H9 (cell line): ENCODE measurements at regions not wholly inside any gene's neighbourhood (a gene's known extent, or its start where the extent isn't known, plus 50 kb on each side); places are given as distances from the start of the nearest gene placed in this dataset.

ENCODE experiments used
- DNase-seq: peaks from one replicate; pipeline ENCODE4 v3.0.0-alpha.2; 2017
- H2AFZ ChIP-seq: one replicate; pipeline ENCODE4 v1.6.1; 2013; ENCODE audit warnings: mild to moderate bottlenecking, low read length, control low read depth, moderate library complexity
- H2AK5ac ChIP-seq: 2 replicates; pipeline ENCODE4 v1.6.1; 2013; ENCODE audit warnings: low read length, control low read depth, mixed read lengths; ENCODE audit not compliant: insufficient read length
- H2BK120ac ChIP-seq: one replicate; pipeline ENCODE4 v1.6.1; 2013; ENCODE audit warnings: low read depth, mild to moderate bottlenecking, low read length, control low read depth, inconsistent platforms; ENCODE audit not compliant: poor library complexity, severe bottlenecking
- H2BK12ac ChIP-seq: 2 replicates; pipeline ENCODE4 v1.6.1; 2013; ENCODE audit warnings: low read length, control low read depth, mixed read lengths, low read depth; ENCODE audit not compliant: insufficient read length
- H2BK15ac ChIP-seq: 2 replicates; pipeline ENCODE4 v1.6.1; 2013; ENCODE audit warnings: low read depth, low read length, control low read depth
- H2BK20ac ChIP-seq: one replicate; pipeline ENCODE4 v1.6.1; 2013; ENCODE audit warnings: low read depth, mild to moderate bottlenecking, low read length, control low read depth, inconsistent platforms; ENCODE audit not compliant: poor library complexity, severe bottlenecking
- H2BK5ac ChIP-seq: 2 replicates; pipeline ENCODE4 v1.6.1; 2013; ENCODE audit warnings: low read length, control low read depth, mixed read lengths; ENCODE audit not compliant: insufficient read length
- H3K14ac ChIP-seq: 2 replicates; pipeline ENCODE4 v1.6.1; 2013; ENCODE audit warnings: low read length, control low read depth; ENCODE audit not compliant: insufficient read depth
- H3K18ac ChIP-seq: 2 replicates; pipeline ENCODE4 v1.6.1; 2013; ENCODE audit warnings: low read depth, mild to moderate bottlenecking, mixed read lengths, low read length, control low read depth; ENCODE audit not compliant: insufficient read length
- H3K23ac ChIP-seq: 2 replicates; pipeline ENCODE4 v1.6.1; 2013; ENCODE audit warnings: low read length, control low read depth, mixed read lengths, low read depth; ENCODE audit not compliant: insufficient read length
- H3K23me2 ChIP-seq: 2 replicates; pipeline ENCODE4 v1.6.1; 2013; ENCODE audit warnings: low read depth, mild to moderate bottlenecking, mixed read lengths, low read length, control low read depth; ENCODE audit not compliant: insufficient read length, poor library complexity, severe bottlenecking
- H3K27ac ChIP-seq: 2 replicates; pipeline ENCODE4 v1.5.1; 2013; ENCODE audit warnings: low read length, control low read depth, mixed read lengths, low read depth; ENCODE audit not compliant: insufficient read length
- H3K27me3 ChIP-seq: 2 replicates; pipeline ENCODE4 v1.6.1; 2013; ENCODE audit warnings: low read length, control low read depth, inconsistent platforms; ENCODE audit not compliant: insufficient read depth
- H3K4ac ChIP-seq: 2 replicates; pipeline ENCODE4 v1.6.1; 2013; ENCODE audit warnings: low read depth, mild to moderate bottlenecking, control low read depth, inconsistent platforms, low read length, moderate library complexity
- H3K4me1 ChIP-seq: 2 replicates; pipeline ENCODE4 v1.6.1; 2013; ENCODE audit warnings: low read length, control low read depth, inconsistent platforms; ENCODE audit not compliant: insufficient read depth
- H3K4me2 ChIP-seq: 2 replicates; pipeline ENCODE4 v1.6.1; 2013; ENCODE audit warnings: low read length, control low read depth, mixed read lengths; ENCODE audit not compliant: insufficient read length, insufficient read depth
- H3K56ac ChIP-seq: 2 replicates; pipeline ENCODE4 v1.6.1; 2013; ENCODE audit warnings: low read depth, mild to moderate bottlenecking, mixed read lengths, low read length, control low read depth; ENCODE audit not compliant: insufficient read length
- H3K79me1 ChIP-seq: 2 replicates; pipeline ENCODE4 v1.6.1; 2013; ENCODE audit warnings: low read depth, mild to moderate bottlenecking, moderate library complexity, low read length, control low read depth, inconsistent platforms; ENCODE audit not compliant: insufficient read depth, poor library complexity, severe bottlenecking
- H3K79me2 ChIP-seq: 2 replicates; pipeline ENCODE4 v1.6.1; 2013; ENCODE audit warnings: low read length, control low read depth, inconsistent platforms; ENCODE audit not compliant: insufficient read depth
- H3K9ac ChIP-seq: 2 replicates; pipeline ENCODE4 v1.6.1; 2013; ENCODE audit warnings: low read length, control low read depth, mixed read lengths; ENCODE audit not compliant: insufficient read length; ENCODE audit errors: extremely low read depth
- H3K9me3 ChIP-seq: one replicate; pipeline ENCODE4 v1.6.1; 2013; ENCODE audit warnings: low read depth, low read length, inconsistent platforms; ENCODE audit not compliant: control insufficient read depth
- H3T11ph ChIP-seq: one replicate; pipeline ENCODE4 v1.6.1; 2013; ENCODE audit warnings: mild to moderate bottlenecking, low read length, control low read depth, inconsistent platforms
- H4K20me1 ChIP-seq: one replicate; pipeline ENCODE4 v1.6.1; 2013; ENCODE audit not compliant: control insufficient read depth, insufficient read length, insufficient read depth
- H4K5ac ChIP-seq: 2 replicates; pipeline ENCODE4 v1.6.1; 2013; ENCODE audit warnings: low read depth, mild to moderate bottlenecking, mixed read lengths, low read length, control low read depth; ENCODE audit not compliant: insufficient read length
- H4K8ac ChIP-seq: replicated peaks from 2 replicates; pipeline ENCODE4 v1.6.1; 2013; ENCODE audit warnings: low read length, control low read depth, mixed read lengths, low read depth; ENCODE audit not compliant: insufficient read length
- H4K91ac ChIP-seq: 2 replicates; pipeline ENCODE4 v1.6.1; 2013; ENCODE audit warnings: low read depth, mild to moderate bottlenecking, moderate library complexity, mixed read lengths, low read length, control low read depth; ENCODE audit not compliant: insufficient read length
- H3K27ac Mint-ChIP-seq, 3 experiments: 2 replicates in 2 of 3; 3 replicates in 1 of 3; pipeline ENCODE4 v1.8.0; 2020 to 2021; ENCODE audit warnings: mixed read lengths in 3 of 3, mild to moderate bottlenecking in 1 of 3, moderate library complexity in 1 of 3
- H3K27me3 Mint-ChIP-seq: 2 replicates; pipeline ENCODE4 v1.8.0; 2021; ENCODE audit warnings: low read depth, mild to moderate bottlenecking, moderate library complexity, mixed read lengths
- H3K36me3 Mint-ChIP-seq, 3 experiments: 2 replicates in 2 of 3; 3 replicates in 1 of 3; pipeline ENCODE4 v1.8.0; 2020 to 2021; ENCODE audit warnings: low read depth in 3 of 3, mixed read lengths in 3 of 3; ENCODE audit not compliant: insufficient read depth in 1 of 3
- H3K4me1 Mint-ChIP-seq, 2 experiments: 2 replicates each; pipeline ENCODE4 v1.8.0; 2020; ENCODE audit warnings: mixed read lengths in 2 of 2
- H3K4me3 Mint-ChIP-seq, 2 experiments: 2 replicates in 1 of 2; 3 replicates in 1 of 2; pipeline ENCODE4 v1.8.0; 2020 to 2021; ENCODE audit warnings: mild to moderate bottlenecking in 2 of 2, mixed read lengths in 2 of 2, moderate library complexity in 1 of 2
- H3K9me3 Mint-ChIP-seq, 2 experiments: 2 replicates in 1 of 2; 3 replicates in 1 of 2; pipeline ENCODE4 v1.8.0; 2020; ENCODE audit warnings: mild to moderate bottlenecking in 2 of 2, mixed read lengths in 2 of 2, moderate library complexity in 1 of 2
- WGBS: extraction: QIAGEN DNeasy Blood & Tissue Kit; methylation state at CpG from one replicate; pipeline ENCODE4 v1.1.7; 2013; ENCODE audit warnings: missing lambda C conversion rate, low lambda C conversion rate, mixed read lengths; ENCODE audit not compliant: insufficient read length; ENCODE audit errors: extremely low coverage; 5-methylcytosine and 5-hydroxymethylcytosine counted together
- TF ChIP-seq, protein P1 (sequence below): fragments of 200-600 bp; sonication (generic); conservative IDR thresholded peaks from 3 replicates; pipeline ENCODE4 v1.8.0; 2021; ENCODE audit warnings: antibody characterized with exemption, mild to moderate bottlenecking

DNA sequence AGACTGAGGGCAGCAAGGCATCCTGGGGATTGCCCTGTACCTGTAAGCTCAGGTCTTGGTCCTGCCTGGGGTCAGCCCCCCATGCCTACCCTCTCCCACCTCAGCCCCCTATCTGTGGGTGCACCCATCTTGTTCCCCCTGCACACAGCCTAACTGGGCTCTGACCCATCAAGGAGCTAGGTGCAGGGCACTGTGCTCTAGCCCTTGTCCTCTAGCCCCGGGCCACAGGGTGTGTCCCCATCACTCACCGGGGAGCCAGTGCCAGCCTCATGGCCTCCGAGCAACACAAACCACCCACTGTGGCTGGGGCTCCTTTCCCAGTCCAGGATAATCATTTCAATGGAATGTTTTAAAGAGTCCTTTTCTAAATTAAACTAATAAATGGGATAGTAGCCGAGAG is 293.9 kb upstream of the PLET1 start:
- H3K36me3 Mint-ChIP-seq, result no peaks in the 10 kb centered on the region
- no peak overlapping the region for H3K9ac ChIP-seq

More for the DNA sequence above, 293.9 kb upstream of the PLET1 start:
- Histone ChIP-seq H2AK5ac (no peak overlapping the region), H2BK120ac (no peak overlapping the region), H4K8ac (no peak overlapping the region), H3K79me1 (no peaks in the 10 kb centered on the region), H2BK15ac (no peak overlapping the region), H3T11ph (no peak overlapping the region), H3K23ac (no peak overlapping the region), H3K18ac (no peak overlapping the region), H4K91ac (no peak overlapping the region), H4K20me1 (no peaks in the 10 kb centered on the region), H3K56ac (no peak overlapping the region), H3K27me3 (no peaks in the 10 kb centered on the region), H2BK20ac (no peak overlapping the region), H3K4me1 (no peaks in the 10 kb centered on the region), H3K79me2 (no peaks in the 10 kb centered on the region), H3K27ac (no peak overlapping the region), H3K9me3 (no peaks in the 10 kb centered on the region), H3K4ac (no peak overlapping the region), H3K4me2 (no peak overlapping the region), H2AFZ (no peak overlapping the region), H2BK5ac (no peak overlapping the region), H3K14ac (no peak overlapping the region), H4K5ac (no peak overlapping the region), H2BK12ac (no peak overlapping the region), H3K23me2 (no peaks in the 10 kb centered on the region)
- peaks cover 4 to 7% of the 10 kb centered on the region in 2 experiments; a peak in 3 of 4 replicates for H3K4me1 Mint-ChIP-seq
- TF ChIP-seq, protein P1, sequence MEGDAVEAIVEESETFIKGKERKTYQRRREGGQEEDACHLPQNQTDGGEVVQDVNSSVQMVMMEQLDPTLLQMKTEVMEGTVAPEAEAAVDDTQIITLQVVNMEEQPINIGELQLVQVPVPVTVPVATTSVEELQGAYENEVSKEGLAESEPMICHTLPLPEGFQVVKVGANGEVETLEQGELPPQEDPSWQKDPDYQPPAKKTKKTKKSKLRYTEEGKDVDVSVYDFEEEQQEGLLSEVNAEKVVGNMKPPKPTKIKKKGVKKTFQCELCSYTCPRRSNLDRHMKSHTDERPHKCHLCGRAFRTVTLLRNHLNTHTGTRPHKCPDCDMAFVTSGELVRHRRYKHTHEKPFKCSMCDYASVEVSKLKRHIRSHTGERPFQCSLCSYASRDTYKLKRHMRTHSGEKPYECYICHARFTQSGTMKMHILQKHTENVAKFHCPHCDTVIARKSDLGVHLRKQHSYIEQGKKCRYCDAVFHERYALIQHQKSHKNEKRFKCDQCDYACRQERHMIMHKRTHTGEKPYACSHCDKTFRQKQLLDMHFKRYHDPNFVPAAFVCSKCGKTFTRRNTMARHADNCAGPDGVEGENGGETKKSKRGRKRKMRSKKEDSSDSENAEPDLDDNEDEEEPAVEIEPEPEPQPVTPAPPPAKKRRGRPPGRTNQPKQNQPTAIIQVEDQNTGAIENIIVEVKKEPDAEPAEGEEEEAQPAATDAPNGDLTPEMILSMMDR, result no peak
- H3K27ac Mint-ChIP-seq, result no peak overlapping the region
- DNase-seq, result no peak
- H3K27me3 Mint-ChIP-seq, result no peaks in the 10 kb centered on the region
- no CpG with 5 or more reads among the region's 4 CpGs for WGBS
- H3K4me3 Mint-ChIP-seq, result no peak overlapping the region
- no peaks in the 10 kb centered on the region for H3K9me3 Mint-ChIP-seq
